Transverse colon (tissue), 4 donors: ENCODE measurements at regions not wholly inside any gene's neighbourhood (a gene's known extent, or its start where the extent isn't known, plus 50 kb on each side); places are given as distances from the start of the nearest gene placed in this dataset.

Experiments used
- DNase-seq: peaks from one replicate; pipeline ENCODE4 v3.0.0-alpha.2; 2019
- H3K27ac ChIP-seq, 4 donors: fragments of 200-600 bp; sonication (generic); 2 replicates each; pipeline ENCODE4 v1.5.1; 2016 to 2018; ENCODE audit warnings: inconsistent platforms in 4 of 4
- H3K27me3 ChIP-seq: fragments of 200-600 bp; sonication (generic); 2 replicates; pipeline ENCODE4 v1.5.1; 2017; ENCODE audit warnings: inconsistent platforms
- H3K36me3 ChIP-seq, 4 donors: fragments of 200-600 bp; sonication (generic); 2 replicates each; pipeline ENCODE4 v1.5.1; 2017 to 2019; ENCODE audit warnings: inconsistent platforms in 4 of 4
- H3K4me1 ChIP-seq, 4 donors: fragments of 200-600 bp; sonication (generic); 2 replicates each; pipeline ENCODE4 v1.5.1; 2017 to 2020; ENCODE audit warnings: inconsistent platforms in 4 of 4
- H3K4me3 ChIP-seq, 4 donors: fragments of 200-600 bp; sonication (generic); 1 replicate in 1 of 4; 2 replicates in 3 of 4; pipeline versions ENCODE4 v1.5.1 to v1.6.1; 2017 to 2019; ENCODE audit warnings: inconsistent platforms in 4 of 4
- H3K9me3 ChIP-seq, 2 donors: fragments of 200-600 bp; sonication (generic); 2 replicates each; pipeline ENCODE4 v1.5.1; 2017 to 2019; ENCODE audit warnings: inconsistent platforms in 2 of 2
- CTCF ChIP-seq, 5 experiments: fragments of 200-600 bp in 3 of 5; fragments of 450-650 bp in 2 of 5; sonication (generic) in 3 of 5; IDR thresholded peaks; 1 replicate in 2 of 5; 2 replicates in 3 of 5; pipeline ENCODE4 v1.5.1; 2016 to 2017; ENCODE audit warnings: antibody characterized with exemption in 5 of 5, inconsistent platforms in 3 of 5, mild to moderate bottlenecking in 2 of 5, moderate library complexity in 1 of 5
- EP300 ChIP-seq: sonication (generic); formaldehyde crosslinking; IDR thresholded peaks from one replicate; pipeline ENCODE4 v1.6.1; 2017; ENCODE audit warnings: antibody characterized with exemption, low read depth
- POLR2A ChIP-seq: fragments of 450-650 bp; IDR thresholded peaks from one replicate; pipeline ENCODE4 v1.6.1; 2016; ENCODE audit warnings: antibody characterized with exemption, mild to moderate bottlenecking, moderate library complexity
- POLR2AphosphoS5 ChIP-seq, 3 donors: sonication (generic); formaldehyde crosslinking; IDR thresholded peaks; one replicate each; pipeline ENCODE4 v1.6.1; 2016; ENCODE audit warnings: antibody characterized with exemption in 3 of 3
- WGBS, 2 donors: methylation state at CpG; one replicate each; pipeline ENCODE4 v1.1.5; 2018; ENCODE audit warnings: low coverage in 1 of 2; 5-methylcytosine and 5-hydroxymethylcytosine counted together
- in situ Hi-C, 4 donors: fragments of 200-750 bp; cut with MboI; loops; one replicate each; pipeline versions ENCODE4 v1.15.0 to v1.15.1; 2017; ENCODE audit warnings: low sequenced_read_pairs in 3 of 4, low pct_ligation_motif_present in 1 of 4, low pct_unique_long_range_greater_than_20kb in 1 of 4
- intact Hi-C: fragments of 100-400 bp; cut with DNase I; formaldehyde crosslinking; loops from one replicate; pipeline ENCODE4 v1.15.1; 2023; ENCODE audit warnings: low total_unique reads

DNA sequence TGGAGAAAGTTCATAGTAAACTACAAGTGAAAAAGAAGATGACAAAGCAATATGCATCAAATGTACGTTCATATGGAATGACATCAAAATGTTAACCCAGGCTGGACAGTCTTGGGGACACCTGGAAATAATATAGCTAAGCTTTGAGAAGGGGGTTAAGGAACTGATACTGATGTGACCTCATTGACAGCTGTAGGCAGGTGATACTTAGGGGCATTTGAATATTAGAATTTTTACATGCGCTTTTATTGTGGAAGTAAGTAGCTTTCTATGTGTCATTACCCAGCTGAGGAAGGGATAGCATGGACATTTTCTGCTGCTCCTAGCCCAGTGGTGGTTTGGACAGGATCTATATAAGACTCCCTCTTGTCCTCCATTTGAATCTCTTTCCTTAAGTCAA, 299.7 kb downstream of the CWC27 start:
- WGBS, 2 donors = 90 to 93% methylated on average over 2 of the region's 2 CpGs
- no peaks in the 10 kb centered on the region for H3K36me3 ChIP-seq
- in situ Hi-C loops (no loop called here), intact Hi-C loops (no loop called here)
- no peaks in the 10 kb centered on the region for H3K9me3 ChIP-seq
- DNase-seq = no peak
- H3K4me3 ChIP-seq = no peak overlapping the region
- peaks cover 0 to 8% (median 0%) of the 10 kb centered on the region in 4 donors for H3K4me1 ChIP-seq
- no peak for TF ChIP-seq CTCF (IDR thresholded peaks at IDR 0.05)
- TF ChIP-seq POLR2A = no peak
- TF ChIP-seq POLR2AphosphoS5 (IDR thresholded peaks at IDR 0.05) = no peak
- no peak for TF ChIP-seq EP300
- no peak overlapping the region for H3K27ac ChIP-seq
- H3K27me3 ChIP-seq = no peaks in the 10 kb centered on the region

DNA sequence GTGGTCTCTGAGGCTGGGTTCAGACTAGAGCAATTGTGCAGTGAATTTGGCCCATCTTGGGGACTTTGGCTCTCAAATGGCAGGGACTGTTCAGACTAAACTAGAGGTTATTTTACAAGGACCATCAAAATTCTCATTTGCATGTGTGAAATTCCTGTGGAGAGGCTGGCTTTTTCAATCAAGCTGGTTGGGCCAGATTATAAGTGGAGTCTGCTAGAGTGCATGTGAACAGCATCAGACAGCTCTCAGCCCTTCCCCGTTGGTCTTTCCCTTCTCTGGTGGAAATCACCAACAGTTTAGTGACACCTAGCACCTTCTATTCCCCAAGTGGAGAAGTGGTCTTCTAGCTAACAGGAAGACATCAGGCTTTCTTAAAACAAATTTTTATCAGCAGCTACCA, 301.3 kb downstream of the CWC27 start:
- DNase-seq = no peak
- Histone ChIP-seq H3K27ac (no peak overlapping the region), H3K4me1 (peaks cover 0 to 8% (median 0%) of the 10 kb centered on the region in 4 donors), H3K27me3 (no peaks in the 10 kb centered on the region), H3K4me3 (no peak overlapping the region), H3K9me3 (no peaks in the 10 kb centered on the region), H3K36me3 (no peaks in the 10 kb centered on the region)
- TF ChIP-seq CTCF (IDR thresholded peaks at IDR 0.05) (no peak), POLR2AphosphoS5 (IDR thresholded peaks at IDR 0.05) (no peak), EP300 (no peak), POLR2A (no peak)
- WGBS, 2 donors = 70% methylated on average over 1 of the region's 1 CpG; no CpG with 5 or more reads in 1 of the 2 donors
- in situ Hi-C loops (no loop called here), intact Hi-C loops (no loop called here)

DNA sequence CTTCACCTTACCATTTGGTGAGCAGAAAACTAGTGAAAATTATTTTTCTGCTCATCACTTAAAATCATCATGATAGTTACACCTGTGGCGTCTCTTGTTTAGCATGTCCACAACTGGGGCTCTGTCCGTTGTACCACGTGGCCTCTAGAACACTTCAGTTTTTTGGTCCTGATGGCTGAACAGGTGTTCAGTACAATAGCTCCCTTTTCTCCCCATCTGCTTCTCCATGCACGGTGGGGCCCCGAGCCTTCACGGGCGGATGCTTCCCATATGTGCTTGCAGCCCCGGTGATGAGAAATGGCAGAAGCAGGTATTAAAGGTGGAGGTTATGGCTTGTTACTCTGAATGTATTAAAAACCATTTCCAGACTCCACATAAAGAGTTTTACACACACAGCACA, 304.1 kb downstream of the CWC27 start:
- H3K4me1 ChIP-seq = peaks cover 0 to 8% (median 0%) of the 10 kb centered on the region in 4 donors
- H3K27ac ChIP-seq = no peak overlapping the region
- TF ChIP-seq EP300 (no peak), POLR2A (no peak), POLR2AphosphoS5 (IDR thresholded peaks at IDR 0.05) (no peak), CTCF (IDR thresholded peaks at IDR 0.05) (no peak)
- H3K27me3 ChIP-seq = no peaks in the 10 kb centered on the region
- no peaks in the 10 kb centered on the region for H3K9me3 ChIP-seq
- no peak for DNase-seq
- intact Hi-C loops (no loop called here), in situ Hi-C loops (no loop called here)
- 70 to 75% methylated on average over 2 to 8 of the region's 8 CpGs for WGBS, 2 donors
- no peaks in the 10 kb centered on the region for H3K36me3 ChIP-seq
- no peak overlapping the region for H3K4me3 ChIP-seq

DNA sequence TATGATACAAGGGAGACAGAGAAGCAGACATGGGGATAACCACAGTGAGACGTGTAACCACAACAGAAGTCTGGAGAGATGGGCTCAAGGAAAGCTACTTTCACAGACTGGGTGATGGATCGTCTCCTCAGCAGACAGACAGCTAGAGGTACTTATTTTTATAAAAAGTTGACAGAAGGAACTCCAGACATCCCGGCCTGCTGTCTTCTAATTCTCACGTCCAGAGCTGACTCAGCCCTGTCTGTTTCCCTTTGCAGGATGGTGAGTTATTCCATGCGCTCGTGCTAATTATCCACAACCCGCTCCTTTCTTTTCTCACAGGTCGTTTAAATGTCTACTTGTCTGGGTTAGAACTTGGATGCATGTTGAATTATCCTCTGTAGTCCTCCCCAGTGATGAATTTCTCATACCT, 304.5 kb downstream of the CWC27 start:
- Histone ChIP-seq H3K27me3 (no peaks in the 10 kb centered on the region), H3K4me3 (no peak overlapping the region), H3K27ac (no peak overlapping the region), H3K9me3 (no peaks in the 10 kb centered on the region), H3K36me3 (no peaks in the 10 kb centered on the region), H3K4me1 (peaks cover 0 to 8% (median 0%) of the 10 kb centered on the region in 4 donors)
- in situ Hi-C loops (no loop called here), intact Hi-C loops (no loop called here)
- DNase-seq = no peak
- WGBS, 2 donors = 61 to 71% methylated on average over 8 of the region's 8 CpGs
- TF ChIP-seq POLR2AphosphoS5 (IDR thresholded peaks at IDR 0.05) (no peak), CTCF (IDR thresholded peaks at IDR 0.05) (no peak), EP300 (no peak)
